ENCODE measurements at regions not wholly inside any gene's neighbourhood (a gene's known extent, or its start where the extent isn't known, plus 50 kb on each side); places are given as distances from the start of the nearest gene placed in this dataset.

DNA sequence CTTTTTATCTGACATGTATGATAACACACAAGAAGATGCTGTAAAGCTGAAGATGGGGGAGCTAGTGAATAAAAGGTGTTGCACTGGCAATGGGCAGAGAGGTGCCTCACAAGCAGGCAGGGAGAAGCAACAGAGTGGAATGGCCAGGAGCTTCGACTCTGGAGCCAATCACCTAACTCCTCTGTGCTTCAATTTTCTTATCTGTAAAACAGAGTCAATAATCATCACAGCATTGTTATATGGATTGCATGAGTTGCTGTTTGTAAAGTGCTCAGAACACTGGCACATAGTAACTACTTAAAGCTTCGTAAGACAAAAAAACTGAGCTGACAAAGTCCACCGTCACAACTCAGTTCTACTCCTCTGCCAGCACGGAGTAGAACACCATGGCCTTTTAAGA is 254.2 kb upstream of the POM121L12 start:
- ATAC-seq: no peak
- Histone ChIP-seq H3K27me3 (no peaks in the 10 kb centered on the region), H3K4me1 (no peaks in the 10 kb centered on the region), H3K4me3 (no peak overlapping the region), H3K36me3 (no peaks in the 10 kb centered on the region), H3K9me3 (peaks cover 0 to 24% (median 3%) of the 10 kb centered on the region in 11 donors), H3K27ac (no peak overlapping the region)
- WGBS, 2 donors: 79 to 81% methylated on average over 4 of the region's 4 CpGs
- intact Hi-C loops (cut with DNase I): no loop called here
- no peak for DNase-seq
- TF ChIP-seq, protein P1, sequence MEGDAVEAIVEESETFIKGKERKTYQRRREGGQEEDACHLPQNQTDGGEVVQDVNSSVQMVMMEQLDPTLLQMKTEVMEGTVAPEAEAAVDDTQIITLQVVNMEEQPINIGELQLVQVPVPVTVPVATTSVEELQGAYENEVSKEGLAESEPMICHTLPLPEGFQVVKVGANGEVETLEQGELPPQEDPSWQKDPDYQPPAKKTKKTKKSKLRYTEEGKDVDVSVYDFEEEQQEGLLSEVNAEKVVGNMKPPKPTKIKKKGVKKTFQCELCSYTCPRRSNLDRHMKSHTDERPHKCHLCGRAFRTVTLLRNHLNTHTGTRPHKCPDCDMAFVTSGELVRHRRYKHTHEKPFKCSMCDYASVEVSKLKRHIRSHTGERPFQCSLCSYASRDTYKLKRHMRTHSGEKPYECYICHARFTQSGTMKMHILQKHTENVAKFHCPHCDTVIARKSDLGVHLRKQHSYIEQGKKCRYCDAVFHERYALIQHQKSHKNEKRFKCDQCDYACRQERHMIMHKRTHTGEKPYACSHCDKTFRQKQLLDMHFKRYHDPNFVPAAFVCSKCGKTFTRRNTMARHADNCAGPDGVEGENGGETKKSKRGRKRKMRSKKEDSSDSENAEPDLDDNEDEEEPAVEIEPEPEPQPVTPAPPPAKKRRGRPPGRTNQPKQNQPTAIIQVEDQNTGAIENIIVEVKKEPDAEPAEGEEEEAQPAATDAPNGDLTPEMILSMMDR (IDR thresholded peaks at IDR 0.05): no peak

DNA sequence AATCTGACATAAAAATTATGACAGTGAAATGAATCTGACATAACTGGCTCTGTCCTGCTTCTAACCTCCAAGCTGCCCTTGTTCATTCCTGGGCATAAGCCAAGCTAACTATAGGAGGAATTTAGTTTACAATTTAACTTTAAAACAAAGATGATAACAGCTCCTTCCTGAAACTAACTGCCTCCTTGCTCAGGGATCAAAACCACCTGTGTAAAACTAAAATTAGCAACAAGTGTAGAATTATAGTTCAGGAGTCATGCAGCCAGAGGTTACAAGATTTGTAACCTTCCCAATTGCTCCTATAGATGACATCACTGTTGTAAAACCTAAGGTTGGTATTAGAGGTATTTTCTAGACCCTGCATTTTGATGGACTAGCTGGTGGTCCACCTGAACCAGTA is 256.4 kb upstream of the POM121L12 start:
- H3K4me3 ChIP-seq: no peak overlapping the region
- H3K27me3 ChIP-seq: no peaks in the 10 kb centered on the region
- no peaks in the 10 kb centered on the region for H3K36me3 ChIP-seq
- intact Hi-C loops (cut with DNase I): no loop called here
- TF ChIP-seq, protein P1 (IDR thresholded peaks at IDR 0.05): no peak
- no peak overlapping the region for H3K27ac ChIP-seq
- peaks cover 0 to 24% (median 3%) of the 10 kb centered on the region in 11 donors for H3K9me3 ChIP-seq
- ATAC-seq: no peak
- H3K4me1 ChIP-seq: no peaks in the 10 kb centered on the region
- no peak for DNase-seq

DNA sequence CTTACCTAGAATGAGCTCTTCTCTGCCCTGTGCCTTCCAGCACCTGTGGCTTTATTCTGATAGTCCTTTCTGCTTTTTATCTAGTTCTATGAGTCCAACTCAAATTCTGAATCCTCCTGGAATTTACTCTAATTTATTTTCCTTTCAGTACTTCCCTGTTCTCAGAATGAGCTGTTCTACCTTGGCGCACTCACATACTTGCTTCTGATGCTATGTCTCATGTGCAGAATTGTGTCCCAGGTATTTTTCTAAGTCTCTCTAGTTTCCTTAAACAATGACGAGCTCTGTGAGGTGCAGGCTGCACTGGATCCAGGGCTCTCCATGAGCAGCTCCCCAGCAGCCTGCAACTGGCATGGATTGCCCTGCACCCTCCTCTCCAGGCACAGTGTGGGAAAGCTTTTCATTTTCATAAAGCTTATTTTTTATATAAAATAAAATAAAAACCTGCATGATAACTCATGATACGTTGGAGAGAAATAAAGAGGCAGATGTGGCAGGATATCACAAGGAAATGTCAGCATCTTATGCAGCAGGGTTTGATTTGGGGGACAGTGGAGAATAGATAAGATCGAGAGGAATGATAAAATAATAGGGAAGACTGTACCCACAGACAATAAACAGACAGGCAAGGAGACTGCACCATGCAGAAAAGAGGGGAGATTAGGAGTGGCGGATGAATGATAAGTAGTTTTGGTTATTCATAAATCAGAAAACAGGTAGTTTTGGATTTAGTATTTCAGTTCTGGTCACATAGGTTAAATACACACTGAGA is 258.2 kb upstream of the POM121L12 start:
- H3K4me3 ChIP-seq: no peak overlapping the region
- H3K27me3 ChIP-seq: no peaks in the 10 kb centered on the region
- TF ChIP-seq, protein P1 (IDR thresholded peaks at IDR 0.05): no peak
- no peak for DNase-seq
- 81 to 84% methylated on average over 5 of the region's 5 CpGs for WGBS, 2 donors
- H3K27ac ChIP-seq: no peak overlapping the region
- ATAC-seq: no peak
- H3K9me3 ChIP-seq: peaks cover 0 to 20% (median 3%) of the 10 kb centered on the region in 11 donors
- H3K4me1 ChIP-seq: no peaks in the 10 kb centered on the region
- intact Hi-C loops (cut with DNase I): no loop called here
- H3K36me3 ChIP-seq: no peaks in the 10 kb centered on the region

DNA sequence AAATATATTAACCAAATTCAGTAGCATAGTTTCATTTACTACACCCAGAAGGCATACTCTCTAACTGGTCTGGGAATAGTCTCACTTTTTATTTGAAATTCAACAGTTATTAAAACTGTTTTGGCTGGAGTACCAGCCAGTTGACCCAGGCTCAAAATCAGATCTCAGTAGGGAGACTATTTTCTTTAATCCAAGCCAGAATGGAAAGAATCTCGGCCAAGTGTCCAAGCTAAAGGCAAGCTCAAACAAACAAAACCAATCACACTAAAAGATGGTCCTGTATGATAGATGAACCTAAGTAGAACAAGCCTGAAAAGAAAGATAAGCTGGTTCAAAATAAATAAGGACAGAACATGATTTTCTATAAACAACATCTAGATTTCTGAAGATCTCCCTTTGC is 259.6 kb upstream of the POM121L12 start:
- Histone ChIP-seq H3K9me3 (peaks cover 0 to 20% (median 3%) of the 10 kb centered on the region in 11 donors), H3K27me3 (no peaks in the 10 kb centered on the region), H3K27ac (no peak overlapping the region), H3K4me3 (no peak overlapping the region), H3K4me1 (no peaks in the 10 kb centered on the region), H3K36me3 (no peaks in the 10 kb centered on the region)
- intact Hi-C loops (cut with DNase I): no loop called here
- ATAC-seq (no peak), DNase-seq (no peak)
- WGBS, 2 donors: 56 to 57% methylated on average over 1 of the region's 1 CpG
- TF ChIP-seq, protein P1 (IDR thresholded peaks at IDR 0.05): no peak

Data from heart right ventricle (tissue), 16 donors.